ENCODE measurements at regions not wholly inside any gene's neighbourhood (a gene's known extent, or its start where the extent isn't known, plus 50 kb on each side); places are given as distances from the start of the nearest gene placed in this dataset.

DNA sequence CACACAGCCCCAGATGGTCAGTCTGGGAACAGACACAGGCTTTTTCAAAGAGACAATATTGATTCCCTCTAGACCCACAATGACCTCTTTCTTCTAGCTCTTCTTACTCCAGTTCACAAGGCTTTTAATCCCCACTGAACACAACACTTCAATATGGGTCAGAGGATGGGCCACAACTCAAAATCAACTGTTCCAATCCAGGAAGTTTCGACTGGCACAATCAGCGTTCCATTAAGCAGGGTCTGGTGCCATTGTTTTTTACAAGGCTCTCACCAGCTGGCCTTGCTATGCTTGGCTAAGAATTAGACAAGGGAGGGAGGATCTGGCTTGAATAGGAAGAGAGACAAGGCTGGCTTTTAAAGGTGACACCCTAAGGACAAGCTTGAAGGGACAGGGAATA lies 199.4 kb upstream of the SLC24A2 start:
- TF ChIP-seq, protein P1, sequence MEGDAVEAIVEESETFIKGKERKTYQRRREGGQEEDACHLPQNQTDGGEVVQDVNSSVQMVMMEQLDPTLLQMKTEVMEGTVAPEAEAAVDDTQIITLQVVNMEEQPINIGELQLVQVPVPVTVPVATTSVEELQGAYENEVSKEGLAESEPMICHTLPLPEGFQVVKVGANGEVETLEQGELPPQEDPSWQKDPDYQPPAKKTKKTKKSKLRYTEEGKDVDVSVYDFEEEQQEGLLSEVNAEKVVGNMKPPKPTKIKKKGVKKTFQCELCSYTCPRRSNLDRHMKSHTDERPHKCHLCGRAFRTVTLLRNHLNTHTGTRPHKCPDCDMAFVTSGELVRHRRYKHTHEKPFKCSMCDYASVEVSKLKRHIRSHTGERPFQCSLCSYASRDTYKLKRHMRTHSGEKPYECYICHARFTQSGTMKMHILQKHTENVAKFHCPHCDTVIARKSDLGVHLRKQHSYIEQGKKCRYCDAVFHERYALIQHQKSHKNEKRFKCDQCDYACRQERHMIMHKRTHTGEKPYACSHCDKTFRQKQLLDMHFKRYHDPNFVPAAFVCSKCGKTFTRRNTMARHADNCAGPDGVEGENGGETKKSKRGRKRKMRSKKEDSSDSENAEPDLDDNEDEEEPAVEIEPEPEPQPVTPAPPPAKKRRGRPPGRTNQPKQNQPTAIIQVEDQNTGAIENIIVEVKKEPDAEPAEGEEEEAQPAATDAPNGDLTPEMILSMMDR (IDR thresholded peaks at IDR 0.05; ENCODE audit: insufficient read depth, missing control alignments), result no peak
- FAIRE-seq, result no peak
- no peak for DNase-seq (ENCODE audit: insufficient read length, low spot score)

GRCh38 chr9:19985081-19985480 lies 196.2 kb upstream of the SLC24A2 start:
- FAIRE-seq (no peak), DNase-seq (ENCODE audit: insufficient read length, low spot score) (no peak)
- TF ChIP-seq, protein P1 (IDR thresholded peaks at IDR 0.05; ENCODE audit: insufficient read depth, missing control alignments), result no peak

DNA sequence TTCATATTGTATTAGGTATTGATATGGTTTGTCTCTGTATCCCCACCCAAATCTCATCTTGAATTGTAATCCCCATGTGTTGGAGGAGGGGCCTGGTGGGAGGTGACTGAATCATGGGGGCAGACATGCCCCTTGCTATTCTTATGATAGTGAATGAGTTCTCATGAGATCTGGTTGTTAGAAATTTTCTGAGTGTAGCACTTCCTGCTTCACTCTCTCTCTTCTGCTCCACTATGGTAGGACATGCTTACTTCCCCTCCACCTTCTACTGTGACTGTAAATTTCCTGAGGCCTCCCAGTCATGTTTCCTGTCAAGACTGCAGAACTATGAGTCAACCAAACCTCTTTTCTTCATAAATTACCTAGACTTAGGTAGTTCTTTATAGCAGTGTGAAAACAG lies 187.4 kb upstream of the SLC24A2 start:
- DNase-seq (ENCODE audit: insufficient read length, low spot score) (no peak), FAIRE-seq (no peak)
- TF ChIP-seq, protein P1 (IDR thresholded peaks at IDR 0.05; ENCODE audit: insufficient read depth, missing control alignments), result no peak

GRCh38 chr9:19975499-19975898 lies 186.7 kb upstream of the SLC24A2 start:
- FAIRE-seq (no peak), DNase-seq (ENCODE audit: insufficient read length, low spot score) (no peak)
- TF ChIP-seq, protein P1 (IDR thresholded peaks at IDR 0.05; ENCODE audit: insufficient read depth, missing control alignments), result no peak

DNA sequence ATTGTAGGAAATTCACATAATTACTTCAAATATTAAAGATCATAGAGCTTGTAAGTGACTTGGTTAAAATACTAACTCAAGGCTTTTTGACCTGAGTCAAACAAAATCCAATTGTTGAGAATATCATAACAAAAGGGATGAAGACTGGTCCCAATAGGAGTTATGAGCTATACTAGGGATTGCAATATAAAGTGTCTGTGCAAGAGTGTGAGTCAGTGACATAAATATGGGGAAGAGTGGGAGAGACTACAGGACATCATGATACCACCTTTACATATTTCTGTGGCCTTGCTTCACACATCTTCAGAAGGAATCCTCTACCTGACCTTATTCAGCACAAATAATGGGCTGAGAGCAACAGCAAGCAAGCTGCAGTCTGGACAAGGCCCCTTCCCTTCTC lies 180.9 kb upstream of the SLC24A2 start:
- DNase-seq (ENCODE audit: insufficient read length, low spot score) (no peak), FAIRE-seq (no peak)
- TF ChIP-seq, protein P1 (IDR thresholded peaks at IDR 0.05; ENCODE audit: insufficient read depth, missing control alignments), result no peak

GRCh38 chr9:19967888-19968459 lies 179.1 kb upstream of the SLC24A2 start:
- FAIRE-seq (no peak), DNase-seq (ENCODE audit: insufficient read length, low spot score) (no peak)
- TF ChIP-seq, protein P1 (IDR thresholded peaks at IDR 0.05; ENCODE audit: insufficient read depth, missing control alignments), result no peak

DNA sequence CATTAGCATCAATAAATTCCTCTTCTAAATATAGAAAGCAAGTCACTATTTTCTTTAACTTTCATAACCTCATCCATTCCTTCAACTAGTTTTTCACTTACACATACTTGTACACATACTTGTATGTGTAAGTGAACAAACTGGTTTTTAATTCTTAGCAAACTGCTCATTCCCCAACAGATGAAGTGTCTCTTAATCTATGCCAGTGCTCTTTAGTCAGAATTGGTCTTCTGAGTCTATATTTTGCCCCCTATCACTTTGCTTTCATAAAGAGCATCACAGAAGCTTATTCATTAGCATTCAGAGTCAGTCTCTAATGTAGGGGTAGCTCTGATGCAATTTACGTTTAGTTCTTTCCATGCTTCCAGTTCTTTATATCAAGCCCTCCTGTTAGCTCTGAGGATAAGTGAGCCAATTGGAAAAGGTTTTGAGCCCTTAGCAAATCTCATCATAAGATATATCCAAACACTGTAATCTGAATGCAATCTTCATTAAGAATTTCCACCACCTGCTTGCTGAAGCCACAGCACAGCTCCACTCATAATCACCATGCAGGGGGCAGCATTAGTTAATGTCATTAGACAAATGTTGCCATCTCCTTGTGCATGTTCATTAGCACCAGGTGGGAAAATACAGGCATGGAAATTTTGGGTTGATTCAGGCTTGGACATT lies 178.5 kb upstream of the SLC24A2 start:
- FAIRE-seq (peak; percentile 53), DNase-seq (ENCODE audit: insufficient read length, low spot score) (peak; percentile 27)
- TF ChIP-seq, protein P1 (IDR thresholded peaks at IDR 0.05; ENCODE audit: insufficient read depth, missing control alignments), result peak; percentile 38

Measured in D721Med (cell line).